Psoas muscle (tissue), 7 donors: ENCODE measurements at regions not wholly inside any gene's neighbourhood (a gene's known extent, or its start where the extent isn't known, plus 50 kb on each side); places are given as distances from the start of the nearest gene placed in this dataset.

Experiments used
- ATAC-seq, 4 donors: fragments of 200-7000 bp; cut with Tn5 transposase; one replicate each; pipeline ENCODE4 v1.9.1; 2020; ENCODE audit warnings: moderate library complexity in 3 of 4, mild to moderate bottlenecking in 2 of 4
- DNase-seq, 2 donors: peaks; one replicate each; pipeline ENCODE4 v3.0.0-alpha.2; 2020
- H3K27ac ChIP-seq: fragments of 200-600 bp; one replicate; pipeline ENCODE4 v1.8.0; 2022
- H3K27me3 ChIP-seq, 3 donors: fragments of 200-600 bp in 1 of 3; one replicate each; pipeline versions ENCODE4 v1.6.1 to v1.8.0; 2013 to 2022; ENCODE audit warnings: low read length in 2 of 3, mild to moderate bottlenecking in 2 of 3, moderate library complexity in 1 of 3; ENCODE audit not compliant: insufficient read depth in 3 of 3
- H3K36me3 ChIP-seq, 2 donors: fragments of 200-600 bp in 1 of 2; one replicate each; pipeline versions ENCODE4 v1.6.1 to v1.8.0; 2013 to 2022; ENCODE audit warnings: low read depth in 1 of 2, mild to moderate bottlenecking in 1 of 2, moderate library complexity in 1 of 2; ENCODE audit not compliant: insufficient read depth in 1 of 2
- H3K4me1 ChIP-seq: fragments of 200-600 bp; one replicate; pipeline ENCODE4 v1.8.0; 2022
- H3K4me3 ChIP-seq: fragments of 200-600 bp; one replicate; pipeline ENCODE4 v1.8.0; 2022; ENCODE audit warnings: mild to moderate bottlenecking
- H3K9me3 ChIP-seq: fragments of 200-600 bp; one replicate; pipeline ENCODE4 v1.8.0; 2022
- WGBS, 3 donors: extraction: QIAGEN DNeasy Blood & Tissue Kit; methylation state at CpG; one replicate each; pipeline versions ENCODE4 v1.1.6 to v1.1.7; 2013; 5-methylcytosine and 5-hydroxymethylcytosine counted together
- intact Hi-C, 2 donors: fragments of 100-400 bp; cut with DNase I; formaldehyde crosslinking; loops; one replicate each; pipeline versions ENCODE4 v1.11.0 to v1.14.2; 2022
- TF ChIP-seq, protein P1 (sequence below): fragments of 200-600 bp; IDR thresholded peaks from one replicate; pipeline ENCODE4 v1.8.0; 2022; ENCODE audit warnings: antibody characterized with exemption
- donor health status: healthy with polysubstance abuse.
- donor health status: DM: no; HTN: no; CAD: no; lungs with moderate emphysema.
- donor health status: Bipolar disorder and iron deficiency.
- donor health status: healthy.
- donor health status: DM: yes; HTN: yes; CAD: no.
- donor health status: DM: no; HTN: no; CAD: no.
- donor health status: DM: yes; HTN: yes; CAD: no.

DNA sequence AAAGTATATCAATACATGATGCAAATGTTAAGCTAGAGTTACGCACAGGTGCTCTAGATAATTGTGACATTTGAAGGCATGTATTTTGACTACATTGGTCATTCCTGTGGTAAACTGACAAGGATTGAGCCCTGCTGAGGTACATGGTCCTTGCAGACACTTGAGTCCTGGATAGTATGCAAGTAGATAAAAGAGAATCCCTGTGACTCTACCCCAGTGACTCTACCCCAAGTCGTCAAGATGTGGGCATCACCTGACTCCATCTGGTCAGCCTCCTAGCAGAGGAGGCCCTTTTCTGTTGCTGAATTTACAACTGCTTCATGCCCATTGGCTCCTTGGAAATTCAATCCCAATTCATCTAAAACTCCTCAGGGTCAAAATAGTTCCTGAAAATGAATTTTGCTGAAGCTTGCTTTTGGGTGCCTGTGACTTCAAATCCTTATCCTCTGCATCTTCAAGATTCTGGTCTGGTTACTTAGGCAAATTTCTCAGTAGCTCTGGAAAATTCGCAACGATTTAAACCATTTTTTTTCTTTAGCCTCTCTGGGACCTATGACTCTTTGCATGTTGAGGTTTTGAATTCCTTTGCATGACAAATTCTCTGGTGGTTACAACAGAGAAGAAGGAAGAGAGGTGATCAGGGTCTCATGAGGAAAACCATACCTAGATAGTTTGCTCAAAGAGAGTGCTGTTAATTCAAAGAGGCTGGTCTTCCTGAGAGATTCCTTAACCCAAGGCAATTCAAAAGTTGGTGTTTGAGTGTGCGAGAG is 422.1 kb downstream of the FGF9 start:
- no peaks in the 10 kb centered on the region for H3K27me3 ChIP-seq
- ATAC-seq (no peak), DNase-seq (no peak)
- no peaks in the 10 kb centered on the region for H3K4me1 ChIP-seq
- 87 to 90% (median 88%) methylated on average over 5 of the region's 5 CpGs for WGBS, 3 donors
- H3K27ac ChIP-seq = no peak overlapping the region
- no peak overlapping the region for H3K4me3 ChIP-seq
- intact Hi-C loops = no loop called here
- TF ChIP-seq, protein P1, sequence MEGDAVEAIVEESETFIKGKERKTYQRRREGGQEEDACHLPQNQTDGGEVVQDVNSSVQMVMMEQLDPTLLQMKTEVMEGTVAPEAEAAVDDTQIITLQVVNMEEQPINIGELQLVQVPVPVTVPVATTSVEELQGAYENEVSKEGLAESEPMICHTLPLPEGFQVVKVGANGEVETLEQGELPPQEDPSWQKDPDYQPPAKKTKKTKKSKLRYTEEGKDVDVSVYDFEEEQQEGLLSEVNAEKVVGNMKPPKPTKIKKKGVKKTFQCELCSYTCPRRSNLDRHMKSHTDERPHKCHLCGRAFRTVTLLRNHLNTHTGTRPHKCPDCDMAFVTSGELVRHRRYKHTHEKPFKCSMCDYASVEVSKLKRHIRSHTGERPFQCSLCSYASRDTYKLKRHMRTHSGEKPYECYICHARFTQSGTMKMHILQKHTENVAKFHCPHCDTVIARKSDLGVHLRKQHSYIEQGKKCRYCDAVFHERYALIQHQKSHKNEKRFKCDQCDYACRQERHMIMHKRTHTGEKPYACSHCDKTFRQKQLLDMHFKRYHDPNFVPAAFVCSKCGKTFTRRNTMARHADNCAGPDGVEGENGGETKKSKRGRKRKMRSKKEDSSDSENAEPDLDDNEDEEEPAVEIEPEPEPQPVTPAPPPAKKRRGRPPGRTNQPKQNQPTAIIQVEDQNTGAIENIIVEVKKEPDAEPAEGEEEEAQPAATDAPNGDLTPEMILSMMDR = no peak
- H3K36me3 ChIP-seq = no peaks in the 10 kb centered on the region
- no peaks in the 10 kb centered on the region for H3K9me3 ChIP-seq

DNA sequence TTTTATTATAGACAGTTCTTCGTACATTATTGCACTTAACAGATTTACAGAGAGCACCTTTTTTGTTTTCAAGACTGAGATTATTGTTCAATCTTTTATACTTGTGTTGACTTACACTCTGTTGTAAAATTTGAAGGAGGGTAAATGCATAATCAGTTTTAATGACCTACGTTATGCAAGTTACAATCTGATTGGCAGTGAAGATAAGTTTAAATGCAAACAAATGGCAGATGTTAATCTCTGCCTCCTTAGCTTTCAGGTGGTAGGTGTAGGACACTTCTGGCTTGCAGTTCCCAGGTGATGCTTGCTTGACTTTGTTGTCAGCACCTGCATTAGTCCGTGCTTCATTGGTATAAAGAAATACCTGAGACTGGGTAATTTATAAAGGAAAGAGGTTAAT is 424.9 kb downstream of the FGF9 start:
- DNase-seq (no peak), ATAC-seq (no peak)
- Histone ChIP-seq H3K27me3 (no peaks in the 10 kb centered on the region), H3K9me3 (no peaks in the 10 kb centered on the region), H3K4me3 (no peak overlapping the region), H3K27ac (no peak overlapping the region), H3K4me1 (no peaks in the 10 kb centered on the region), H3K36me3 (no peaks in the 10 kb centered on the region)
- WGBS, 3 donors = 86 to 90% (median 87%) methylated on average over 3 of the region's 3 CpGs
- intact Hi-C loops = no loop called here
- TF ChIP-seq, protein P1 = no peak

DNA sequence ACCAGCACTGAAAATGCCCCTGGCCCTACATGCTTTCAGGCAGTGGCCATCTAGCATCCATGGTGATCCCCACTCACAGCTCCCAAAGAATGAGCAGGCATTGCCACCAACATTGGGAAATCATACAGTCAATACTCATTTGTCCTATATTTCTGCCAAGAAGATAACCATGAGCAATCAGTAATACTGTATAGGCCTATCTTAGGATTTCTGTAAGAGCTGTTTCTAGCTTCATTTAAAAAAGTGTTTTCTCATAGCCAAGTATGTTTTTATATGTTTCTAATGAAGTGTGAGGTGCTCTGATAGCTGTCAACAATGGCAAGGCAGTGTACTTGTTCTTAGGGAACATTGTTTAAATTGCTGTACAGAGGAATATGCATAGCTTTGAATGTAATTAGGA is 428.7 kb downstream of the FGF9 start:
- no peak for ATAC-seq
- H3K4me1 ChIP-seq = no peaks in the 10 kb centered on the region
- H3K36me3 ChIP-seq = no peaks in the 10 kb centered on the region
- peaks cover 0 to 1% (median 0%) of the 10 kb centered on the region in 3 donors for H3K27me3 ChIP-seq
- intact Hi-C loops = no loop called here
- no peak for DNase-seq
- H3K4me3 ChIP-seq = no peak overlapping the region
- H3K27ac ChIP-seq = no peak overlapping the region
- no peaks in the 10 kb centered on the region for H3K9me3 ChIP-seq
- TF ChIP-seq, protein P1 = no peak

DNA sequence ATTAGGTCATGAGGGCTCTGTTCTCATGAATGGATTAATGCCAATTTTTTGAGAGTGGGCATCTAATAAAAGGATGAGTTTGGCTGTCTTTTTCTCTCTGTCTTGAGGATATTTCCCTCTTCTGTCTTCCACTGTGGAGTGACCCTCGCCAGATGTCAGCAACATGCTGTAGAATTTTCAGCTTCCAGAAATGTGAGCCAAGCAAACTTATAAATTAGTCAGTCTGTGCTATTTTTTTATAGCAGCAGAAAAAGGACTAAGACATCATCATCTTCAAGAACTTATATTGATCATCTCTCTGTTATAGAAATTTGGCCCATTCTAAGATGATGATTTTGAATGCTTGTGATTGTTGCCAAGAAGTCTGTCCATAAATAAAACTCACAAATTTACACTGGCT is 431.4 kb downstream of the FGF9 start:
- Histone ChIP-seq H3K27ac (no peak overlapping the region), H3K27me3 (peaks cover 0 to 1% (median 0%) of the 10 kb centered on the region in 3 donors), H3K36me3 (no peaks in the 10 kb centered on the region), H3K9me3 (no peaks in the 10 kb centered on the region), H3K4me3 (no peak overlapping the region), H3K4me1 (no peaks in the 10 kb centered on the region)
- DNase-seq (no peak), ATAC-seq (no peak)
- intact Hi-C loops = no loop called here
- WGBS, 3 donors = 63 to 72% (median 63%) methylated on average over 1 of the region's 1 CpG
- TF ChIP-seq, protein P1 = no peak
